Neural cell (in vitro differentiated cells): ENCODE measurements at regions not wholly inside any gene's neighbourhood (a gene's known extent, or its start where the extent isn't known, plus 50 kb on each side); places are given as distances from the start of the nearest gene placed in this dataset.

ENCODE experiments used
- H2AFZ ChIP-seq: fragments of 200-600, 300-800 bp; sonication (generic), shearing (Covaris generic); 2 replicates; pipeline ENCODE4 v1.6.0; 2014; ENCODE audit warnings: low read depth, mild to moderate bottlenecking, antibody characterized with exemption, low read length, moderate library complexity
- H3F3A ChIP-seq: fragments of 200-600 bp; shearing (Covaris generic); 2 replicates; pipeline ENCODE4 v1.6.1; 2016; ENCODE audit warnings: mild to moderate bottlenecking, moderate library complexity, mixed read lengths, antibody characterized with exemption, low read length; ENCODE audit not compliant: insufficient read depth, poor library complexity, severe bottlenecking
- H3K27ac ChIP-seq: fragments of 200-600, 300-800 bp; sonication (generic), shearing (Covaris generic); 2 replicates; pipeline ENCODE4 v1.5.1; 2014; ENCODE audit warnings: mild to moderate bottlenecking, low read length, moderate library complexity
- H3K27me3 ChIP-seq: fragments of 300-800, 200-600 bp; sonication (generic), shearing (Covaris generic); 2 replicates; pipeline ENCODE4 v1.6.0; 2014; ENCODE audit warnings: mild to moderate bottlenecking, low read depth, low read length, moderate library complexity; ENCODE audit not compliant: insufficient read depth
- H3K36me3 ChIP-seq: fragments of 300-800, 200-600 bp; sonication (generic), shearing (Covaris generic); 2 replicates; pipeline ENCODE4 v1.5.1; 2014; ENCODE audit warnings: mild to moderate bottlenecking, antibody characterized with exemption, low read length, moderate library complexity; ENCODE audit not compliant: insufficient read depth
- H3K4me2 ChIP-seq: fragments of 300-800, 200-600 bp; sonication (generic), shearing (Covaris generic); 2 replicates; pipeline ENCODE4 v1.6.0; 2014; ENCODE audit warnings: mild to moderate bottlenecking, low read length
- H3K4me3 ChIP-seq: fragments of 300-800, 200-600 bp; sonication (generic), shearing (Covaris generic); 2 replicates; pipeline ENCODE4 v1.5.1; 2014; ENCODE audit warnings: mild to moderate bottlenecking, low read length, moderate library complexity
- H3K79me2 ChIP-seq: fragments of 200-600 bp; shearing (Covaris generic); replicated peaks from 2 replicates; pipeline ENCODE4 v1.6.0; 2014; ENCODE audit warnings: mild to moderate bottlenecking, low read length, moderate library complexity; ENCODE audit not compliant: insufficient read depth
- H3K9ac ChIP-seq: fragments of 300-800, 200-600 bp; sonication (generic), shearing (Covaris generic); 2 replicates; pipeline ENCODE4 v1.6.1; 2016; ENCODE audit warnings: mild to moderate bottlenecking, low read length, mixed read lengths
- H3K9me2 ChIP-seq: fragments of 200-600 bp; shearing (Covaris generic); 2 replicates; pipeline ENCODE4 v1.6.1; 2016; ENCODE audit warnings: mild to moderate bottlenecking, low read length, mixed read lengths; ENCODE audit not compliant: insufficient read depth
- H3K9me3 ChIP-seq: fragments of 200-600, 300-800 bp; sonication (generic), shearing (Covaris generic); 2 replicates; pipeline ENCODE4 v1.6.1; 2016; ENCODE audit warnings: mild to moderate bottlenecking, mixed run types, low read length, moderate library complexity, mixed read lengths
- H4K20me1 ChIP-seq: fragments of 200-600 bp; shearing (Covaris generic); 2 replicates; pipeline ENCODE4 v1.6.1; 2016; ENCODE audit warnings: mild to moderate bottlenecking, mixed run types; ENCODE audit not compliant: insufficient read depth
- CTCF ChIP-seq: fragments of 450-650 bp; IDR thresholded peaks from 2 replicates; pipeline ENCODE4 v1.5.1; 2014; ENCODE audit warnings: antibody characterized with exemption, mild to moderate bottlenecking, moderate library complexity; ENCODE audit not compliant: poor library complexity, severe bottlenecking
- EP300 ChIP-seq: fragments of 450-650 bp; conservative IDR thresholded peaks from 2 replicates; pipeline ENCODE4 v1.6.1; 2014; ENCODE audit warnings: antibody characterized with exemption, mild to moderate bottlenecking, moderate library complexity; ENCODE audit not compliant: poor library complexity, severe bottlenecking
- EZH2 ChIP-seq: fragments of 200-600, 300-800 bp; shearing (Covaris generic), sonication (generic); IDR thresholded peaks from 2 replicates; pipeline ENCODE4 v1.6.1; 2014; ENCODE audit warnings: antibody characterized with exemption, low read length, borderline replicate concordance, mild to moderate bottlenecking; ENCODE audit not compliant: insufficient read depth, poor library complexity, severe bottlenecking
- MXI1 ChIP-seq: fragments of 450-650 bp; conservative IDR thresholded peaks from 2 replicates; pipeline ENCODE4 v1.6.1; 2014; ENCODE audit warnings: antibody characterized with exemption, mild to moderate bottlenecking; ENCODE audit not compliant: poor library complexity, severe bottlenecking
- POLR2AphosphoS5 ChIP-seq: IDR thresholded peaks from 2 replicates; pipeline ENCODE4 v1.6.1; 2012
- RAD21 ChIP-seq: fragments of 450-650 bp; conservative IDR thresholded peaks from 2 replicates; pipeline ENCODE4 v1.6.1; 2014; ENCODE audit warnings: antibody characterized with exemption, mild to moderate bottlenecking, moderate library complexity
- REST ChIP-seq: IDR thresholded peaks from 2 replicates; pipeline ENCODE4 v1.6.1; 2012; ENCODE audit warnings: borderline replicate concordance
- SMC3 ChIP-seq: fragments of 450-650 bp; conservative IDR thresholded peaks from 2 replicates; pipeline ENCODE4 v1.6.1; 2014; ENCODE audit warnings: antibody characterized with exemption, mild to moderate bottlenecking, moderate library complexity; ENCODE audit not compliant: poor library complexity
- TAF1 ChIP-seq: IDR thresholded peaks from 2 replicates; pipeline ENCODE4 v1.6.1; 2012; ENCODE audit warnings: low read depth

- Histone ChIP-seq H3K9me3 (no peaks in the 10 kb centered on the region), H3K27me3 (no peaks in the 10 kb centered on the region), H3K4me3 (no peak overlapping the region), H3K27ac (no peak overlapping the region), H3K79me2 (no peaks in the 10 kb centered on the region), H3K9me2 (no peaks in the 10 kb centered on the region), H3K9ac (no peak overlapping the region), H3K4me2 (no peak overlapping the region), H2AFZ (no peak overlapping the region), H3K36me3 (no peaks in the 10 kb centered on the region), H3F3A (no peaks in the 10 kb centered on the region), H4K20me1 (no peaks in the 10 kb centered on the region)
- TF ChIP-seq TAF1 (no peak), REST (no peak), CTCF (no peak), POLR2AphosphoS5 (no peak), MXI1 (no peak), EZH2 (no peak), EP300 (no peak), RAD21 (no peak), SMC3 (no peak)
These were observed 124.1 kb downstream of the OMA1 start for GRCh38 chr1:58422436-58422835.

- no peak overlapping the region for H3K4me3 ChIP-seq
- H3K79me2 ChIP-seq = no peaks in the 10 kb centered on the region
- no peaks in the 10 kb centered on the region for H3K27me3 ChIP-seq
- no peaks in the 10 kb centered on the region for H3F3A ChIP-seq
- TF ChIP-seq MXI1 (no peak), RAD21 (no peak), EP300 (no peak), REST (no peak), EZH2 (no peak), TAF1 (no peak), CTCF (no peak), POLR2AphosphoS5 (no peak), SMC3 (no peak)
- H3K9me3 ChIP-seq = no peaks in the 10 kb centered on the region
- no peaks in the 10 kb centered on the region for H3K9me2 ChIP-seq
- H3K9ac ChIP-seq = no peak overlapping the region
- no peak overlapping the region for H2AFZ ChIP-seq
- no peak overlapping the region for H3K4me2 ChIP-seq
- H3K27ac ChIP-seq = no peak overlapping the region
- no peaks in the 10 kb centered on the region for H4K20me1 ChIP-seq
- H3K36me3 ChIP-seq = no peaks in the 10 kb centered on the region
These were observed 128.0 kb downstream of the OMA1 start for GRCh38 chr1:58418283-58419228.
